GM19372 (cell line): ENCODE measurements at regions not wholly inside any gene's neighbourhood (a gene's known extent, or its start where the extent isn't known, plus 50 kb on each side); places are given as distances from the start of the nearest gene placed in this dataset.
"Not testable (repeated sequence)": the region's sequence is repeated elsewhere in the genome, so short reads cannot be mapped to it uniquely, and the experiment has no call there.

Experiments
- ATAC-seq: cut with Tn5 transposase; IDR thresholded peaks from one replicate; pipeline ENCODE4 v1.9.1; 2021; ENCODE audit warnings: mild to moderate bottlenecking, low read depth, moderate library complexity; ENCODE audit not compliant: unreplicated experiment

GRCh38 chr12:60421741-60422140 lies 825.9 kb downstream of the SLC16A7 start:
- ATAC-seq = no peak

GRCh38 chr12:60437297-60437696 lies 841.5 kb downstream of the SLC16A7 start:
- no peak for ATAC-seq

DNA sequence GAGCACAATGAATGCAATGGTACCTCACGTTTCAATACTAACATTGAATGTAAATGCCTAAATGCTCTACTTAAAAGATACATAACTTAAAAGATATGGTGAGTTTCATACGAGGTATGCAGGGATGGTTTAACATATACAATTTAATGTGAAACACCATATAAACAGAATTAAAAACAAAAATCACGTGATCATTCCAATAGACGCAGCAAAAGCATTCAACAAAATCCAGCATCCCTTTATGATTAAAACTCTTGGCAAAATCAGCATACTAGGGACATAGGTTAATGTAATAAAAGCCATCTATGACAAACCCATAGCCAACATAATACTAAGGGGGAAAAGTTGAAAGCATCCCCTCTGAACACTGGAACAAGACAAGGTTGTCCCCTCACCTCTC lies 845.7 kb downstream of the SLC16A7 start:
- ATAC-seq = no peak

DNA sequence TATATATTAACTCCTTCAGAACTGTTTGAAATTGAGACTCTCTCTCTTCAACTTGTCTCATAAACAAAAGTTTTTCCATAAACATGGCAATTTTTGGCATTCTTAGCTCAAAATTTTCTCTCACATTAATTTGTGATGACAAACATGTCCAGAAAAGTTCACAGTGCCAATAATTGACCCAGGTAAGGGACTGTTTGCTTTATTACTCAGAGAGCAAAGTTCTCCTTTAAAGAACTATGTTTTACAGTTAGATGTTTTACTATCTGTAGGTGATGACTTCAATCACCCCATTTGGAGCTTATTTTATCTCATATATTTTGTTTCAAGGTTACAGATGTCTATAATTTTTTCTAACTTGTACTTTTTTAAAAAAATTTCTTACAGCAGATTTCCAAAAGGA lies 855.6 kb downstream of the SLC16A7 start:
- ATAC-seq = no peak

DNA sequence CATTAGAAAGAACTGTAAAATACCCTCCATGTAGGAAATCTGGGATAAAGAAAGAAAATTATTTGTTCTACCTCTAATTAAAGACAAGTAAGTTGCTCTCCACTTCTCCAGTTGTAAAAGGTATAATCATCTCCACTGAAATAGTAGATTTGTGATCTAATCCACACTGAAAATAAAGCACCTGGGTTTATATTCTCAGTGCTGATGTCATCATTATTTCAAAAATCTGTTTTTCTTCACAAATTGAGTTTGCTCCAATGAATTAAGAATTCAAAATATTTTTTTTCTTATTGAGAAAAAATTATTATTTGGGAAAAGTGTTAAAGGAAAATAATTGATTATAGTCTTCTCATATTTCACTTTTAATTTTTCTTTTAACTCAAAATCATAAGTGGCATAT lies 869.2 kb downstream of the SLC16A7 start:
- no peak for ATAC-seq

DNA sequence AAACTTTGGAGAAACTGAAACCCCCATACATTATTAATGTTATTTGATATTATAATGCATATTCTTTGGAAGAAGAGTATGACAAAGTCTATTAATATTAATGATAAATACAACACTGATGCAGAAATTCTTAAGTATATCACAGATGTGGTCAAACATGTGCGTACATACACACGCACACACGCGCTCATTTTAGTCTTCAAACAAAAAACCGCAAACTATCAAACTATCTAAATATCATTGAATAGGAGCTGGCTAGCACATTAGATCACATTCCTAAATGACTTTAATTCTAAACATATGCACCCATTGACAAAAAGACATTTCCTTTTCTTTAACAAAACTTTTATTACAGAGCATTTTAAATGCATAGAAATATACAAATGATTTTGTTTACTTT lies 872.7 kb downstream of the SLC16A7 start:
- ATAC-seq = no peak

GRCh38 chr12:60475825-60476224 lies 880.0 kb downstream of the SLC16A7 start:
- no peak for ATAC-seq

GRCh38 chr12:60487284-60487683 lies 891.5 kb downstream of the SLC16A7 start:
- ATAC-seq = no peak

- ATAC-seq = no peak
These were observed 893.2 kb downstream of the SLC16A7 start for GRCh38 chr12:60489071-60489470.

DNA sequence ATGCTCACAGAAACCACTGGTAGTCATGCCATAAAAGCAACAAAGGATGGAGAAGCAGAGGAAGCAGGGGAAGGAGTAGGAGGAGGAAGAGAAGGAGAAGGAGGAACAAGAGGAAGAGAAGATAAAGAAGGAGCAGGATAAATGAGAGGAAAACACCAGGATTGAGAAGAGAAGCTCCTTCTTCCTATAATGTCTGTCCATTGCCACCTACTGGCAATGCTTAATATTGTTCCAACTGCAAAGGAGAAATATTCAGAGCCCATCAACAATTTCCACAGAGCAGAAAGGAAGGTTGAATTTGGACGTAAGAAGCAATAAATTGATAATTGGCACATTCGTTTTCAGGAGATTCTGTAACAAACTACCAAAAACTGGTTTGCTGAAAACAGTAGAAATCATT lies 898.4 kb downstream of the SLC16A7 start:
- no peak for ATAC-seq

DNA sequence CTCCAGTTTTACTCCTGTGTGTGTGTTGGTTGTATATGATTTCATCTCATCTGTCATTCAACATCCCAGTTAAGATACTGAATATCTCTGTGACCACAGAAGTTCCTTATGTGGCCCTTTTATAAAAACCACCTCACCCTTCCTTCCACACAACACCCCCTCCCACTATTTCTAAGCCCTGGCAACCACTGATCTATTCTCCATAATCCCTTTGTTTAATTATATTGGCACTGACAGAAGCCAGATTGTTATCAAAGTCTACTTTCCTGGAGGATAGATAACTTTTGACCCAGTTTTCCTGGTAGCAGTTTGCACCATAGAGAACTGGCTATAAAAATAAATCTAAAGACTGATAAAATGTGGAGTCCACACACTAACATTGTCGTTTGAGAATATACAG lies 902.8 kb downstream of the SLC16A7 start:
- ATAC-seq = no peak

DNA sequence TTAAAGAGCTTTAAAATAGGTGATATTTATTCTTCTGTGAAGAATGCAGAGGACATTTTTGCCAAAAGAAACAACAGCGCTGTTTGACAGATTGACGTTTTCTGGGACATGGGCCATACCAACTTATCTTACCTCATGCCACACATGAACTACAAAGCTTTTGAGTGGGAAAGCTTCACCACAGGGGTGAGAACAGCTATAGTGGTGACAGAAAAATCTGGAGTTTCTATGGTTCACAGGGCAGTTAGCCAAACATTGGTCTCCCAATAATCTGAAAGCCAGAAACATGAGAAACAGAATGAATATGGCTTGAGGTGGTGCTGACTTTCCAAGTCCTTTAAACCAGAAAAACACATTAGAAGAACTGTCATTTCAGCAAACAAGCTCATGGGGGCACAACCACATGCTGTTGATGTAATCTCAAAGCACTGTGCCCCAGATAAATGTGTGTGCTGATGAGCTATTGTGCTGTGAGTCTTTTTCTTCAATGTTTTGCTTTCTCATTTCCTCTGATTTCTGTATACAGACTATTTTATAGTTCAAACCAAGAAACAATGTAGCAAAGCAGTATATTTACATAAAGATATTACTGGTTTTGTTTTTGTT lies 905.4 kb downstream of the SLC16A7 start:
- no peak for ATAC-seq

DNA sequence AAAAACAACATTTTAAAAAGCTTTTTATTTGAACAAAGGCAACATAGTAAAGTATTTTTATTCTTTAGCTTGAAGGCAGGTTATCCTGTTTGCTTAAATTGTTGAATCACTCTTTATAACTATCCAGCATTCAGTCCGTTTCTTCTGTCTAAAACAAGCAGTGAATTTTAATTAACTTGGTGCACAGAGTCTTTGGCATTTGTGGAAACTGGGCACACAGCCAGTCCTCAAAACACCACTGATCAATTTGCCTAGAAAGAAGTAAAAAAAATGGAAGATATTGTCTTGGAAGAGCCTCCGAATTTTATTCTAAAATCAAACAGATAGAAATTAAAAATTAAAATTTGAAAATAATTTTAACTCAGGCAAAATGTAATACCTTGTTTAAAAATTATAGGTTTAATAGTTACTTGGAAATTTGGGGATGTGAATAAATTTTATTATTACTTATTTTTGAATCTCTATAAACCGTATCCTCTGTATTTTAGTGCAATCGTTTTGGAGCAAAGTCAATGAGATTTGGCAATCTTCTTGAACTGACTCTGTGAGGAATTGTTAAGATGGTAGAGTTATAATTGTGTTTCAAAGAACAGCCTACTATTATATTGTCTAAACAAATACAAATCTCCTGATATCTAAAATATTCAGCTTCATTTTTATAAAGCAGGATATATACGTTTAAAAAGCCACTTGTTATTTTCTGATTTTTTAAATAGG lies 927.0 kb downstream of the SLC16A7 start:
- no peak for ATAC-seq

DNA sequence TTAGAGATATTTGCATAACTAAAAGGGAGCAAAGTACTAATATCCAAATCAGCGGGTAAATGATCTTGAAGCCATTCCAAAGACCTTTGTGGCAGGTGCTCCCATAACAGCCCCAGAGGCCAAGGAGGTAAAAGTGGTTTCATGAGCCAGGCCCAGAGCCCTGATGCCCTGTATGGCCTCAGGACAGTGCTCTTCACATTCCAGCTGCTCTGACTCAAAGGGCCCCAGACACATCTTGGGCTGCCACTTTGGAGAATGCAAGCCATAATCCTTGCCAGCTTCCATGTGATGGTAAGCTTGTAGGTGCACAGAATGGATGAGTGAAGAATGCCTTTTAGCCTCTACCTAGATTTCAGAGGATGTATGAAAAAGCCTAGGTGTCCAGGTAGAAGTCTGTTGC lies 933.4 kb downstream of the SLC16A7 start:
- no peak for ATAC-seq

DNA sequence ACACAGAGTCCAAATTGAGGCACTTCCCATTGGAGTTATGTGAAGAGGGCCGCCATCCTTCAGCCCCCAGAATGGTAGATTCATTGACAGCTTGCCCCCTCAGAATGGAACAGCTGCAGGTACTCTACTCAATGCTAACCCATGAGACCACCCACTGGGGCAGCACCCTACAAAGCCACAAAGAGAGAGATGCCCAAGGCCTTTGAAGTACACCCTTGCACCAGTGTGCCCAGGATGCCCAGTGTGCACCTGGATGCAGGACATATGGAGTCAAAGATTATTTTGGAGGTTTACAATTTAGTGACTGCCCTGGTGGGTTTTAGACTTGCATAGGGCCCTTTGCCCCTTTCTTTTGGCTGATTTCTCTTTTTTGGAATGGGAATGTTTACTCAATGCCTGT lies 933.9 kb downstream of the SLC16A7 start:
- no peak for ATAC-seq

DNA sequence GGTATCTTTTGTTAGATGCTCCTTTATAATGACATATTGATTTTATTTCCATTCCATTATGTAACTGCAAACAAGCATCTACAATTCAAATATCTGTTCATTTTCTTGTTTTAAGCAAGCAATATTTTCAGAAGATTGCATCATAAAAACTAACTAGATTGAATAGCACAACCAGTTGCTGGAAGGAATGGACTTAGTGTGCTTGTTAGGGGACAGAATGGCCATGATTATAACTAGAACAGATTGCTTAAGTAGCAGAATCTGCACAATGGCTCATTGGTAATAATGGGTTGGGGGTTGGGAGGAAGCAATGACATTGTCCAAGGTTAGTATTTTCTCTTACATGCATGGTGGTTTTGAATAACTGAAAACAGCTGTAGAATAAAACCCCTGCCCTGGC lies 939.5 kb downstream of the SLC16A7 start:
- no peak for ATAC-seq

GRCh38 chr12:60539592-60539991 lies 943.8 kb downstream of the SLC16A7 start:
- no peak for ATAC-seq

DNA sequence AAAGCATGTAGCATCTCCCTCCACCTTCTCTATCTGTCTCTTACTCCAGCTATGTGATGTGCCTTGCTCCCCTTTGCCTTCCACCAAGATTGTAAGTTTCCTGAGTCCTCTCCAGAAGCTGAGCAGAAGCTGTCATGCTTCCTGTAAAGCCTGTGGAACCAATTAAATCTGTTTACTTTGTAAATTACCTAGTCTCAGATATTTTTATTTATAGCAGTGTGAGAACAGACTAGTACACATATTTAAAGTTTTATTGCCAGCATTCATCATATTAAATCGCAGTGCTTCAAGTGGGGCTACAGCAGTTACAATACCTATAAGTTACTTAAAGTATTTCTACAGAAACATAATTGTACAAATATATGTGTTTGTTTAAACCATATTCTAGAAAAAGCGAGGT lies 973.1 kb downstream of the SLC16A7 start:
- no peak for ATAC-seq

- ATAC-seq = no peak
These were observed 981.8 kb downstream of the SLC16A7 start for GRCh38 chr12:60577607-60578006.

GRCh38 chr12:60587664-60588063 lies 991.8 kb downstream of the SLC16A7 start:
- not testable (repeated sequence) for ATAC-seq

DNA sequence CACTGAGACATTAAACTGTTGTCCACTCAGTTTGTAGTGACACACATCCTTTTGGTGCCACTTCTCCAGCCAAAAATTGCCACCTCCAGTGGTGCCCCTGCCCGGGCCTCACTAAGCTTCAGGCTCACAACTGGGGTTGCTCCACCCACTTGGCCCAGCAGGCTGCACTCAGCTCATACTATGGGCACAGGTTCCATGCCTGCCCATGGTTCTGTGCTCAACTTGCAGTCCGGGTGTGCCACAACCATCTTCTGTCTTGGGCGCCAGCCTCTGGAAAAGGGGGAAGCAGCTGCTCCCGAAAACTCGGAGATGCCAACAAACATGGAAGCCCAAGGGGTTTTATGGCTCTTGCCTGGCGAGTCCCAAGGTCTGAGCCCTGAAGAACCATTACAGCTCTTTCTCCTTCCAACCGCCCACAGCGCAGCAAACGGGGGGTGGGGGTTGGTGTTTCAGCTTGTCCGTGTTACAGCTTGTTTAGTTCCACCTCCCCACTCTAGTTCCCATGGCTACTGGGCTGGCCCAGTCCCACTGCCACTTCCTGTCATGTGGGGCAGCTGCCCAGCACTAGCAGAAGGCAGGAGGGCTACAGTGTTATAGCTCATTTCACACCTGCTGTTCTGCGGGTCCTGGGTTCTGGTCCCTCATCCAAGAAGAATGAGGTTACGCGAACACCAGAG lies 998.3 kb downstream of the SLC16A7 start:
- no peak for ATAC-seq

- no peak for ATAC-seq
These were observed 1006.8 kb downstream of the SLC16A7 start for GRCh38 chr12:60602601-60603000.
